ENCODE measurements at regions not wholly inside any gene's neighbourhood (a gene's known extent, or its start where the extent isn't known, plus 50 kb on each side); places are given as distances from the start of the nearest gene placed in this dataset.
A peak's percentile ranks its signal among the peaks of the same experiment; 100 is the strongest.

GRCh38 chrX:7215842-7216241 lies 67.9 kb upstream of the PUDP start:
- DNase-seq = peak; percentile 73

- DNase-seq = no peak
These were observed 66.3 kb upstream of the PUDP start for GRCh38 chrX:7214251-7214650.

DNA sequence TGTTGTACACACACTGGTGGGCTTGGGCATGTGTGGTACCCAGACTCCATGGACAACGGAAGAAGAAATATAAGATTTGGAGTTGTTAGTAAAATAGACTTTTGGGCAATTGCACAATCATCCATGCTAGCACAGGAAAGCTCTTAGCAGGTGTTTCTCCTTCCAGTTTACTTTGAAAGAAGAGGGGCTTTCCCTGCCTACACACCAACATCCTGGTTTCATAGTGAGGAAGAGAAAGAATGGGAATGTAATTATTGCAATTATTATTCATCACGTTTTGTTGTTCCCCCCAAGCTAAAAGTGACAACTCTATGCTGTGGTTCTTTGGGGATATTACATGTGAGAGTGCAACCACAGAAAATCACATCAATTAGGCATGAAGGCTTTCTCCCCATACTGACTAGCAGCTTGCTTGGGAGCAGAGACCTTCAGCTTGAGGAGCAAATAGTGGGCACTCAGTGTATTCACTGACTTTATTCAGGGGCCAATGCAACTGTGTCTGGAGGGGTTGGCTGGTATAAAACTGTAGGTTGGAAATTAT lies 57.2 kb upstream of the PUDP start:
- no peak for DNase-seq

GRCh38 chrX:7204619-7205018 lies 56.7 kb upstream of the PUDP start:
- no peak for DNase-seq

DNA sequence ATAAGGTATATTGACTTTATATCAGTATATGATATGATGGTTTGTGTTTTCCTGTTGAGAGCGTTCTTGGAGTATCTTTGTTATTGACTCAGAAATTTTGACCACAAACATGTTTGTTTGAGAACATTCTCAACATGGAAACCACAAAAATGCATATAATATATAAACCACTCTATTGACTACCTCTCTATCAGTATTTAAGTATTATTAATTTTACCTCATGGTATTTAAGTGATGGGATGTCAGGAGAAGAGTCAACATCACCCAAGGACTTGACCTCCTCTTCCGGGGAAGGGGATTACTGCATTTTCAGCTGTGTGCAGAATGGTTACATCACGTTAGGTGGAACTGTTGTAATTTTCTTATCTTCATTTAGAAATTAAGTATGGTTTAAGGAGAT lies 54.3 kb upstream of the PUDP start:
- DNase-seq = no peak

DNA sequence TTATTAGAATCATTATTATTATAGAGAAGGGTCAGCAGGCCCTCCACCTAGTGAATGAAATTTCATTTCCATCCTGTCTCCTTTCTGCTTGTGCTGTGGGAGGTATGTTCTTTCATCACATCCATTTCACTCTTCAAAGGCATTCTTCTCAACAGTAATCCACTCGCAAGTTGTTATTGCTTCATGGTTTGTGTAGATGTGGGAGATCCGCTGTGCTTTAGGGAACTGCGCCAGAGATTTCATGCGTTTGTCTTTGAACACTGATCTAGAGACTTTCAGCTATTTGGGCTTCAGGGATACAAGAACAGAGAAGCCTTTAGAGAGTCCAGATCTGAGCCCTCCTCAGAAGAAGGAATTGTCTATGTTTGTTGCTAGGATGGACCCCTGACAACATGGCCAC lies 53.5 kb upstream of the PUDP start:
- DNase-seq = no peak

DNA sequence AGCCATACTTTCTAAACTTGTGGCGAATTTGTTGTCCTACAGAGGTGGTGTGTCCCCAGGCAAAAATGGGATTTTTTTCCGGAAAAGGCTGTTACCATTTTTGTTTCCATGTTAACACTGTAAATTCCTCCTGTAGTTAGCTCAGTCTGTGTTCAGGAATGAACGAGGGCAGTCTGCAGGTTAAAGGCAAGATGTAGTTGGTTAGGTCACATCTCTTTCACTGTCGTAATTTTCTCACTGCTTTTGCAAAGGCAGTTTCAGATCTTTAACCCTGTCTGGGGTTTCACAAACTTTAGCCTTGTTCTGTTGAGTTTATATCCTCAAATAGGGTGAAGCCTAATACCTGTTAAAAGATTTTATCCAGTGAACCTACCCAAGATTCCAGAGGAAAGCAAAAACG lies 50.5 kb upstream of the PUDP start:
- DNase-seq = no peak
